Chondrocyte (in vitro differentiated cells): ENCODE measurements at regions not wholly inside any gene's neighbourhood (a gene's known extent, or its start where the extent isn't known, plus 50 kb on each side); places are given as distances from the start of the nearest gene placed in this dataset.

Experiments used
- DNase-seq: peaks from one replicate; pipeline ENCODE4 v3.0.0; 2021; ENCODE audit warnings: mixed read lengths, low spot score
- H3K27ac Mint-ChIP-seq: one replicate; pipeline ENCODE4 v1.8.0; 2021; ENCODE audit warnings: mild to moderate bottlenecking, moderate library complexity, mixed read lengths; ENCODE audit not compliant: unreplicated experiment
- H3K27me3 Mint-ChIP-seq: 2 replicates; pipeline ENCODE4 v1.8.0; 2021; ENCODE audit warnings: low read depth, mixed read lengths
- H3K36me3 Mint-ChIP-seq: 2 replicates; pipeline ENCODE4 v1.8.0; 2021; ENCODE audit warnings: low read depth, mixed read lengths
- H3K4me1 Mint-ChIP-seq: 2 replicates; pipeline ENCODE4 v1.8.0; 2021; ENCODE audit warnings: low read depth, mild to moderate bottlenecking, mixed read lengths
- H3K4me3 Mint-ChIP-seq: one replicate; pipeline ENCODE4 v1.8.0; 2021; ENCODE audit warnings: mild to moderate bottlenecking, moderate library complexity, mixed read lengths; ENCODE audit not compliant: unreplicated experiment
- H3K9me3 Mint-ChIP-seq: 2 replicates; pipeline ENCODE4 v1.8.0; 2021; ENCODE audit warnings: low read depth, mixed read lengths
- CTCF ChIP-seq: fragments of 200-600 bp; sonication (generic); IDR thresholded peaks from 2 replicates; pipeline ENCODE4 v1.5.0; 2021; ENCODE audit warnings: antibody characterized with exemption, mild to moderate bottlenecking, moderate library complexity

DNA sequence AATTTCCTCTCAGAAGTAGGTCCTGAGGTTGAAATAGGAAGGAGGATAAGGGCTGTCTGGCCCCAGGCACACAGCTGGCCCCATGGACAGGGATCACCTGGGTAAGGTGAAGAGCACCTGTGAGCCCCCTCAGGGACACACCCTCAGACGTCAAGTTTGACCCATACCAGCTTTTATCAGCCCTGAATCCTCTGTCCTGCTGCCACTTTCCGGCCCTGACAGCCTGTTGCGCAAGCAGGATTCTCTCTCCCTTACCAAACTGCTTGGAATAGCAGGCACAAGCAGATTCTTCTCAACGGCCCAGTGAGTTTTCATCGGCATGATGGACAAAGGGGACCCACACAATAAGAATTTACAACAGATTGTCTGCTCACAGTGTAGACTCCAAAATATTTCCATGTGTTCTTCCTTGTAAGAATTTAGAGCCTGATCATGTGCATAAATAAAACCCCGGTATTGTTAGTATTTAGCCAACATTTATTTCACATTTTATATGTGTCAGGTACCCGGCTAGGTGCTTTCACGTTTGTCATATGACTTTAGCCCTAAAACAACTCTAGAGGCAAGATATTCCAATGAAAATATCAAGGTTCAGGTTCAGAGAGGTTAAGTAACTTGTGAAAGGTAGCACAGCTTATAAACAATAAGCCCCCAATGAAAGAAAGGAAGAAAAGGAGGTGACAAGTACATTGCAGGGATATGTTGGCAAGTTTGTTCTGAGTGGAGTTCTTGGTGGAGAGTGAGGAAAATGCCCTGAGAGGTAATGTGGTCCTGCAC, 107.2 kb upstream of the KIT start:
- Mint-ChIP-seq H3K36me3 (no peaks in the 10 kb centered on the region), H3K27me3 (no peaks in the 10 kb centered on the region), H3K4me1 (peaks cover 21% of the 10 kb centered on the region), H3K27ac (no peak overlapping the region), H3K9me3 (no peaks in the 10 kb centered on the region), H3K4me3 (no peak overlapping the region)
- DNase-seq = no peak
- TF ChIP-seq CTCF = no peak

GRCh38 chr4:54553001-54553400, 104.8 kb upstream of the KIT start:
- H3K9me3 Mint-ChIP-seq = no peaks in the 10 kb centered on the region
- no peak overlapping the region for H3K4me3 Mint-ChIP-seq
- no peaks in the 10 kb centered on the region for H3K36me3 Mint-ChIP-seq
- no peak for DNase-seq
- no peaks in the 10 kb centered on the region for H3K27me3 Mint-ChIP-seq
- peaks cover 21% of the 10 kb centered on the region for H3K4me1 Mint-ChIP-seq
- peak overlapping the region; percentile 64 for H3K27ac Mint-ChIP-seq
- no peak for TF ChIP-seq CTCF

- Mint-ChIP-seq H3K36me3 (no peaks in the 10 kb centered on the region), H3K4me3 (no peak overlapping the region), H3K9me3 (no peaks in the 10 kb centered on the region), H3K4me1 (peaks cover 21% of the 10 kb centered on the region), H3K27ac (peak overlapping the region; percentile 7), H3K27me3 (no peaks in the 10 kb centered on the region)
- no peak for TF ChIP-seq CTCF
- no peak for DNase-seq
These were observed 103.3 kb upstream of the KIT start for GRCh38 chr4:54554339-54554990.

DNA sequence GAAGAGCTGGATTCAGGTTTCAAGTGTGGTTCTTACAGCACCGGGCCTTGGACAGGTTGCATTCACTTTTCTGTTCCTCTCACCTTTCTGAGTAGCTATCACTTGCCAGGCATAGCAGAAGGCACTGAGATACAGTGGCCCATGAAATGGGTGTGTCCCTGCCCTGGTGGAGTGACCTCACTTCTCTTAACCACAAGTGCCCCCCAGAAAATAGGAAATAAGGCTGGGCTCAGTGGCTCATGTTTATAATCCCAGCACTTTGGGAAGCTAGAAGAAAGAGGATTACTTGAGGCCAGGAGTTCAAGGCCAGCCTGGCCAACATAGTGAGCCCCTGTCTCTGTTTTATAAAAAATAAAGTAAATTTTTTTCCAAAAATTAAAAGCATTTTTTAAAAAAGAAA, 101.7 kb upstream of the KIT start:
- no peak for TF ChIP-seq CTCF
- Mint-ChIP-seq H3K27me3 (no peaks in the 10 kb centered on the region), H3K4me1 (peaks cover 21% of the 10 kb centered on the region), H3K9me3 (no peaks in the 10 kb centered on the region), H3K27ac (no peak overlapping the region), H3K4me3 (no peak overlapping the region), H3K36me3 (no peaks in the 10 kb centered on the region)
- no peak for DNase-seq

GRCh38 chr4:54556587-54556986, 101.2 kb upstream of the KIT start:
- TF ChIP-seq CTCF = no peak
- H3K27me3 Mint-ChIP-seq = no peaks in the 10 kb centered on the region
- no peak overlapping the region for H3K4me3 Mint-ChIP-seq
- H3K9me3 Mint-ChIP-seq = no peaks in the 10 kb centered on the region
- no peak overlapping the region for H3K27ac Mint-ChIP-seq
- H3K36me3 Mint-ChIP-seq = no peaks in the 10 kb centered on the region
- no peak for DNase-seq
- H3K4me1 Mint-ChIP-seq = peaks cover 21% of the 10 kb centered on the region
